HG02571 (cell line): ENCODE measurements at regions not wholly inside any gene's neighbourhood (a gene's known extent, or its start where the extent isn't known, plus 50 kb on each side); places are given as distances from the start of the nearest gene placed in this dataset.
"Not testable (repeated sequence)": the region's sequence is repeated elsewhere in the genome, so short reads cannot be mapped to it uniquely, and the experiment has no call there.

Experiments used
- ATAC-seq: cut with Tn5 transposase; IDR thresholded peaks from one replicate; pipeline ENCODE4 v1.9.1; 2021; ENCODE audit warnings: mild to moderate bottlenecking, moderate library complexity; ENCODE audit not compliant: unreplicated experiment

DNA sequence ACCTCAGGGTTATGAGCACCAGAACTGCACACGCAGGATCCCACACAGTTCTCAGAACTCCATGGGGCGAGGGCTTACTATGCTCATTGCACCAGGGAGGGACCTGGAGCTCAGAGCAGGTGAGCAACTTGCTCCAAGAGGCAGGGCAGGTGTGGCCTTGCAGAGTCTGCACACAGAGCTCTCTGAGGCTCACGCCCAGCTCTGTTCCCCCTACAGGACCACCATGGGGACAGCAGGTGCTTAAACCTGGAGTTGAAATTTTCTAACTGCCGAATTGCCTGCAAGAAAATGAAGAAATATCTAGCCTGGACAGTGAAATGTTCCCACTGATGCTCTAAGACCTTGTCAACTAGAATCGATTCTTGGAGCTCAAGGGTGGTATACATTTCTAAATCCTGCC, 49.9 kb upstream of the MSMB start:
- ATAC-seq = not testable (repeated sequence)

DNA sequence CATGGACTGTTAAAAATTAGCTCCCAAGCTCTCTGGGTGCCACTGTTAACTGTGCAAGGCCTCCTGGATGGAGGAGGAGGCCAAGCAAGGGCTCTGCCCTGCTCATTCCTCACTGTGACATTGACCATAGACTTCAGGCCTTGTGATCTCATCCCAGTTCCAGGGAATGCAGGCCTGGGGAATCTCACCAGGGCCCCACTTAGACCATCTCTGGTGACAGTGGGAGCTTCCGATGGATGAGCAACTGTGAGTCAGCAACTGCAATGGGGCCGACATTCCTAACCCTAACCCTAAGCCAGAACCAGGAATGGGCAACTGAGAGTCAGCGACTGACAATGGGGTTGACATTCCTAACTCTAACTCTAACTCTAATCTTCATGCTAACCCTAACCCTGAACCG, 50.4 kb upstream of the MSMB start:
- no peak for ATAC-seq

- ATAC-seq = no peak
Measured at GRCh38 chr10:46096909-46097575, 51.0 kb upstream of the MSMB start.

DNA sequence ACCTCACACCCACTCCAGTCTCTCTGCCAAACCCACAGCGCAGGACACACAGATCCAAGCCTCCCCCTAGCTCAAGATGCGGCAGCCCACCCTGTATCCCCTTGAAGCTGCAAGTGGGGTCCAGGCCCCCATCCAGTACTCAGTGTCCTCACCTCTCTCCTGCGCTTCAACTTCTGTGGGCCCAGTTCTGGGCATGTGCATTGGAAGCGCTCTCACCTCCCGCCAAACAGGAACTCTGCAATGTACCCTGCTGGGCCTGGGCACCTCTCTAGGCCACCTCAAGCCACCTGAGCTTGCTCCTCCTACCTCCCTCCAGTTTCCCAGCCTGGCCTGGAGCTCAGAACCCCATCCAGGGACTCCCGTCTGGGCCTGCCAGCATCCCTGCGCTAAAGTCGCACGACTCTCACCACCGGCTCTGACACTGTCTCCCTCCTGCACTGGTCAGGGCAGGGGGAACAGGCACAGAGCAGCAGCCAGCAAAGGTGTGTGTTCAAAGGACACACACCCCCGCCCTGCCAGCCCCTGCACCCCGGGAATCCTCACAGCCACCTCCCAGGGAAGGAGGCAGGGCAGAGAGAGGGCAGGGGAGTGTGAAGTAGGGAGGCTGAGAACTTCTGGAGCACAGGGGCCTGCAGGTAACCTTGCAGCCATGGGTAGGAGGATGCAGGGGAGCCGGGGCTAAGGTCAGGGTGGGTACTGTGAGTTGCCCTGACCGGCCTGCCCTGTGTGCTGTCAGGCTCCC, 51.7 kb upstream of the MSMB start:
- no peak for ATAC-seq

DNA sequence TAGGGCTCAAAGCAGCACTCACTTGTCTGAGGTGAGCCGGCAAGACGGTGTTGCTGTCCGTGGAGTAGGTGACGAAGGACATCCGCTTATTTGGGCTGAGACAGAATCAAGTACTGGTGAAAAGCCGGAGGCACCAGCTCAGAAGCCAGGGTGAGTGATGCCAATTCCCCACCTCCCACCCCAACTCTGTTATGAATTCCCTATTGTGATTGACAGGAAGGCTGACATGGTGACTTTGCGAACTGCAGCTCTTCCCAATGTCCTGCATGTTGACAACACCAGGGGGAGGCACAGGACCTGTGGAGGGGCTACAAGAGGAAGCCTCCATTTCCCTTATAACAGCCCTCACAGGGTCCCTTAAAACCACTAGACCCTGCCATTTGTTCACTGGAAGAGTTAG, 52.3 kb upstream of the MSMB start:
- no peak for ATAC-seq

- not testable (repeated sequence) for ATAC-seq
Measured at GRCh38 chr10:46098925-46099324, 52.9 kb upstream of the MSMB start.

- ATAC-seq = no peak
Measured at GRCh38 chr10:46104071-46104585, 58.1 kb upstream of the MSMB start.

DNA sequence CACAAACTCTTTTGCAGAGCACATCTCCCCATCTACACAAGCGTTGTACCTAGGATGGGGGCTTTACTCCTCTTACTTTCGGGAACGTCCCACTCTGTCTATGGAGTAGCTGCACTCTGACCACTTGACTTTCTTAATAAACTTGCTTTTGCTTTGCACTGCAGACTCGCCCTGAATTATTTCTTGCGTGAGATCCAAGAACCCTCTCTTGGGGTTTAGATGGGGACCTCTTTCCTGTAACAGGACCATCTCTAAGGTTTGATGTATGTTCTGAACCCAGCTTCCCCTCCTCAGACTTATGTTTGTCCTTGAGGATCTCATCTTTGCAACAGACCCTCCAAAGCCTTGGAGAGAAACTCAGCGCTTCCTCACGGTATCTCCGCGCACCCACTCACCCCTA, 59.3 kb upstream of the MSMB start:
- ATAC-seq = not testable (repeated sequence)

- not testable (repeated sequence) for ATAC-seq
Measured at GRCh38 chr10:46105856-46106409, 59.9 kb upstream of the MSMB start.

DNA sequence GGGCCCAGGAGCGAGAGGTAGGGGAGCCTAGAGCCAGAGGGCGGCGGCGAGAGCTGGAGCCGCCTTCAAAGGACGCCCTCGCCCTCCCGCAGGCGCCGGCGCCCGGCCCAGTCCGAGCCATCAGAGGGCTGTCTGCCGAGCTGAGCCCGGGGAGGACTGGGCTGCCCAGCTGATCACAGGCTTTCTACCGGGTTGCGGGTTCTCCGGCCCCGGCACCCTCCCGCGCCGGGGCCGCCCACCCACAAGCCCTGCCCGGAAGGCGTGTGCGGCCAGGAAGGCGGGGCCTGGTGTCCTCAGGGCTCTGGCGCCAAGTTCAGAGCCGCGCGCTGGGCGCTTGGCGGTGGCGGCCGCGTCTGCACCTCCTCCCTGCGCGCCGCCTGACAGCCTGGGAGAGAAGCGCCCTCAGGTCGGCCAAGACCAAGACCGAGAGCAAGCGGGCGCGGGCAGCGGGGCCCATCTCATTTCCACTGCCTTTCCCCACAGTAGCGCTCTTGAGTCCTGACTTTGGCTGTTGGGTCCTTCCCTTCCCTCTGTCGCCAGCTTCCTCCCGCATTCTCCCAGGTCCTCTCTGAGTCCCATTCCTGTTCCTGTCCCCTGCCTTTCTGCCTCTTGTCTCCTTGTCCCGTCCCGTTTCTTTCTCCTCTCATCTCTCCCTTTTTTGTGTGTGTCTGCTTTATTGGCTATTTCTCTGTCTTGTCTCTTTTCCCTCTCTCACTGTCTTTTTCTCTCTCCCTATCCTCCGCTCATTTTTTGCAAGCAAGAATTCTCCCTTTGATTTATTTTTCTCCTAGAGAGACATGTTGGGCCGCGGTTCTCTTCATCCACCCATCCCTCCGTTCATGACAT, 60.6 kb upstream of the MSMB start:
- ATAC-seq = peak; percentile 75

- not testable (repeated sequence) for ATAC-seq
Measured at GRCh38 chr10:46108158-46108499, 62.1 kb upstream of the MSMB start.

DNA sequence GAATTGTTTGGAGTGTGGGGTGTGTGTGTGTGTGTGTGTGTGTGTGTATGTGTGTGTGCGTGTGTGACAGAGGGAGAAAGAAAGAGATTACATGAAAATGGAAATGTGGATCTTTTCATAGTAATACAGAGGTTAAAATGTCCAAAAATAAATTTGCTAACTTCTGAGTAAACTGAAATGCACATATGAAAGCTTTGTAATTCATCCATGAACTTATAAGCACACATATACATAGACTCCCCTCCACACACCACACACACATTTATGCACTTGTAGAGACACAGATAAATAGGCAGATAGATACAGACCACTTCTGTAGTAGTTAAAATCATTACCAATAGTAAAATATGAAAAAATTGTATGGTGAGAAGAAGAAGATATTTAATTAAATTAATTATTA, 108.2 kb upstream of the MSMB start:
- ATAC-seq = not testable (repeated sequence)

DNA sequence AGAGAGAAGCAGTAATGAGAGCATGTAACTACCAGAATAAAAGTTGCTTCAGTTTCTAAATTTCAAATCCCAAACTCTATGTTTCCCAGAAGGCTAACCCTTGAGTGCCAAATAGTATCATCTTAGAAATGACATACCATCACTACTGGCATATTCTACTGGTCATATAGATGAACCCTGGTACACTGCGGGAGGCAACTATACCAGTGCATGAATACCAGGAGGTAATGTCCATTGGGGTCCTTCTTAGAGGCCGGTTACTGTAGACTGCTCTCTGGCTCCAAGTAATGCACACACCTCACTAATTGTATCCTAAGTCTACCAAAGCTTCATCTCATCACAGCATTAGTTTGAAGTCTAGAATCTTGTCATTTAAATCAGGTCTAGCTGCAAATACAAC, 108.6 kb upstream of the MSMB start:
- not testable (repeated sequence) for ATAC-seq

DNA sequence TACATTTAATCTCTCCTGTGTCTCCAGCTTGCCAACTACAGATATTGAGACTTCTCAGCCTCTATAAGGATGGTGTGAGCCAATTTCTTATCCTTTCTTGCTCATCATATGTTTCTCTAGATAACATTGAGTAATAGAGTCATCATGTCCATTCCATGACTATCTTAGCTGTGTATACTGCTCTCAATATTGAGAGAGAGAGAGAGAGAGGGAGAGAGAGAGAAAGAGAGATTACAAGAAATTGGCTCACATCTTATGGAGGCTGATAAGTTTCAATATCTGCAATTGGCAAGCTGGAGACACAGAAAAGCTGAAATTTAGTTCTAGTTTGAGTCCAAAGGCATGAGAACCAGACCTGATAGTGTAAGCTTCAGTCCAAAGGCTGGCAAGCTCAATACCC, 110.8 kb upstream of the MSMB start:
- ATAC-seq = not testable (repeated sequence)

GRCh38 chr10:46169736-46170135, 117.1 kb upstream of the ANTXRL start:
- ATAC-seq = no peak

DNA sequence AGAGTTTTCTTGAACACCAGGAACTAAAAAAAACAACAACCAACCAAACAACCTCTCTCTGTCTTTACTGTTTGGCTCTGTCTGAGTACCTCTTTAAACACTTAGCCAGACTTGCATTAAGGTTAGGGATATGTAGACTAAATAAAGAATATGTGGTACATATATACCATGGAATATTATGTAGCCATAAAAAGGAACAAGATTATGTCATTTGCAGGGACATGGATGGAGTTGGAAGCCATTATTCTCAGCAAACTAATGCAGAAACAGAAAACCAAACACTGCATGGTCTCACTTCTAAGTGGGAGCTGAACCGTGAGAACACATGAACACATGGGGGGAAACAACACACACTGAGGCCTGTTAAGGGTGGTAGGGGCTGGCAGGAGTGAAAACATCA, 116.0 kb upstream of the ANTXRL start:
- ATAC-seq = no peak

DNA sequence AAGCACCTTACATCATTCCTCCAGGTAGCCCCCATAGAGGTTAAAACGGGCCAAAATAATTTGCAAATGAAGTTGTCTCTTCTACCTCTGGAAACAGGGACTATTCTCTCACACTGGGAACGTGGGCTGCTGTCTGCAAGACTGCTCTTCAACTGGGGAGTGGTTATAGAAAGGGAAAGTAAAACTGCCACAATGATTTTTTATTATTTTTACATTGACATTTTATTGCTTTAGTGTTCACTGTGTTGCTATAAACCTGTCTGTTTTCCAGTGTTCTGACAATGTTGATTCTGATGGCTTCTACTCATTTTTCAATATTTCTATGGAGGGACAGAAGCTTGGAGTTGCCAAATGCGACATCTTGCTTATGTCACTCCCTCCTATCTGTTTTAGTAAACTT, 115.1 kb upstream of the ANTXRL start:
- no peak for ATAC-seq

GRCh38 chr10:46175296-46175695, 111.5 kb upstream of the ANTXRL start:
- no peak for ATAC-seq

DNA sequence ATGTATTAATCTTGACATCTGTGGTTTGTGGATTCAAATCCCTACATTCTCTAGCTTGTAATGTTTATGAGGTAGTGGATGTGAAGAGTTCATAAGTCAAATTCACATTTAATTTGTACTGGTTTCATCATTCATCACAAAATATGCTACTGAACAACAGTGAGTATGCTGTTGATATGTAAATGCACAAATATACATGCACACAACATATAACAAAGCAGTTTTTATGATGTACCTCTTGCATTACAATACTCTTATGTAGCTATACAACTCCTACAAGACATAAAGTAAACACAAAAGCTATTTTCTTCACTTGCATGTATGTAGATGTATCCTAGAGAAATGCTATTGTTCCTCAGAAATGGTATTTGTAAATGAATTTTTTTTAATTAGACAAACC, 111.0 kb upstream of the ANTXRL start:
- ATAC-seq = no peak

DNA sequence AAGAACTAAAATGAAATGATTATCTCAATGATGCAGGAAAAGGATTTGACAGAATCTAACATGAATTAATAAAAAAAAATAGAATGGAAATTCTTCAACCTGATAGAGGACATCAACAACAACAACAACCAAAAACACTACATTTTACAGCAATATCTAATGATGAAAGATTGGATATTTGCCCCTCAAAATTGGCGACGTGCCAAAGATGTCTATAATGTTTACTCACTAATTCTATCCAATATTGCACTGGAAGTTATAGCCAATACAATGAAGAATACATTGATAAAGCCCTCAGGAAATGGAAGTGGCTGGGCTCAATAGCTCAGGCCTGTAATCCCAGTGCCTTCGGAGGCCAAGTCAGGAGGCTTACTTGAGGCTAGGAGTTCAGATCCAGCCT, 99.4 kb upstream of the ANTXRL start:
- not testable (repeated sequence) for ATAC-seq

- no peak for ATAC-seq
Measured at GRCh38 chr10:46197050-46197449, 89.7 kb upstream of the ANTXRL start.
